HG03378 (cell line): ENCODE measurements at regions not wholly inside any gene's neighbourhood (a gene's known extent, or its start where the extent isn't known, plus 50 kb on each side); places are given as distances from the start of the nearest gene placed in this dataset.
"Not testable (repeated sequence)": the region's sequence is repeated elsewhere in the genome, so short reads cannot be mapped to it uniquely, and the experiment has no call there.

Experiments used
- ATAC-seq: cut with Tn5 transposase; IDR thresholded peaks from one replicate; pipeline ENCODE4 v1.9.1; 2021; ENCODE audit warnings: mild to moderate bottlenecking, moderate library complexity; ENCODE audit not compliant: unreplicated experiment

GRCh38 chr15:54776410-54776809 is 420.3 kb downstream of the RSL24D1 start:
- ATAC-seq, result no peak

GRCh38 chr15:54772663-54773062 is 424.1 kb downstream of the RSL24D1 start:
- ATAC-seq, result no peak

- not testable (repeated sequence) for ATAC-seq
These were observed 447.3 kb downstream of the RSL24D1 start for GRCh38 chr15:54749461-54749860.

GRCh38 chr15:54722342-54722986 is 474.3 kb downstream of the RSL24D1 start:
- ATAC-seq, result no peak

GRCh38 chr15:54719325-54719724 is 477.4 kb downstream of the RSL24D1 start:
- ATAC-seq, result no peak

GRCh38 chr15:54707805-54708752 is 488.7 kb downstream of the RSL24D1 start:
- ATAC-seq, result no peak

- no peak for ATAC-seq
These were observed 509.1 kb downstream of the RSL24D1 start for GRCh38 chr15:54687628-54688027.
